HG02981 (cell line): ENCODE measurements at regions not wholly inside any gene's neighbourhood (a gene's known extent, or its start where the extent isn't known, plus 50 kb on each side); places are given as distances from the start of the nearest gene placed in this dataset.
"Not testable (repeated sequence)": the region's sequence is repeated elsewhere in the genome, so short reads cannot be mapped to it uniquely, and the experiment has no call there.

ENCODE experiments used
- ATAC-seq: cut with Tn5 transposase; IDR thresholded peaks from one replicate; pipeline ENCODE4 v1.9.1; 2021; ENCODE audit warnings: mild to moderate bottlenecking, moderate library complexity; ENCODE audit not compliant: unreplicated experiment

GRCh38 chr13:90899416-90899815, 448.1 kb upstream of the MIR17HG start:
- ATAC-seq: no peak

DNA sequence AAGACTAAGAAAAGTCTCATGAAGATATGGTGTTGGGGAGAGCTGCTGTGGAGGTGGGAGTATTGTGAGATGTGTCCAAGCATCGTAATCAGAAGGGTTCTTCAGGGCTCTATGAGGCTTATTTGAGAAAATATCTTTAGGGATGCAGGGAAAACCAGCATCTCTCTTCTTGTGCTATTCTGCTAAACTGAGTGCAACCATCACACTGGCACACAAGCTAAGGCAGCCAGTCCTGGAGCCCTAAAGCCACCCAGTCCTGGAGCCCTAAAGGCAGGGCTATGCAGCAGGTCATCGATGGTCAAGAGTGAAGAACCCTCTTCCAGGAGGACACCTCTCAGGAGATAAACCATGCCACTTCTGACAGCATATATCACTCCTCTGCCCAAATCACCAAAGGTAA, 445.2 kb upstream of the MIR17HG start:
- ATAC-seq: no peak

DNA sequence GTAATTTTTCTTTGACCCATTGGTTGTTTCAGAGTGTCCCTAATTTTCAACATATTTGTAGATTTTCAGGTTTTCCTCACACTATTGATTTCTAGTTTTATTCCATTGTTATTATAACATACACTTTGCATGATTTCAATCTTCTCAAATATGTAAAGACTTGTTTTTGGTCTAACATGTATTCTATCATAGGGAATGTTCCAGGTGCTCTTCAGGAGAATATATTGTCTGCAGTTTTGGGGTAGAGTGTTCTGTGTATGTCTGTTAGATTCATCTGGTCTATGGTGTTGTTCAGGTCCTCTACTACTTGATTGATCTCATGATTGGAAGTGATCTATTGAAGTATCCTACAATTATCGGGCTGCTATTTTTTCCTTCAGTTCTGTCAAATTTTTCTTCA, 440.9 kb upstream of the MIR17HG start:
- no peak for ATAC-seq

GRCh38 chr13:90908792-90909191, 438.7 kb upstream of the MIR17HG start:
- ATAC-seq: no peak

DNA sequence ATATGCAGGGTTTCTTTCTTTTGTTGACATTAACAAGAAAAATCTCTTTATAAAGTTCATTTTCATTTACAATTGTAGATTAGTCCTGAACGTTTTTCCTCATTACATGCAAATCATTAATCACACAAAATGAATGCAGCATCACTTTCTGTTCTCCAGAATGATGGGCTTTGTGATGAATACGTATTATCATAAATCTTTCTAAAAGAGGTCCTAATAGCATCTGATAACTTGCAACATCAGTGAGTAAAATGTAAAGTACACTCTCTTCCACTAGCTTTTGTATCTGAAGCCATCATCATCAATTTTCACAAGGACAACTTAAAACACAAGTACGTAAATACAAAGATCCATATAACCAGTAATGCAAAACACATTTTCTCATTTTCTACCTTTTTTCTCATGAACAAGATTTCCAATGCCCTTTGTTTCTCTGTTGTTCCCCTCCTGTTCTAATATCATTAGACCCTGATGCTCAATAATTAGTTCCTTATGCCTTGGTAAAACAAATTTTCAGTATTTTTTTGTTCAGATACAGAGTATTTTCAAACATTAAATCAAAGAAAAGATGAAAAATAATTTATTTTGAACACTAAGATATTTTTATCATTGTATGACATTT, 437.4 kb upstream of the MIR17HG start:
- no peak for ATAC-seq

DNA sequence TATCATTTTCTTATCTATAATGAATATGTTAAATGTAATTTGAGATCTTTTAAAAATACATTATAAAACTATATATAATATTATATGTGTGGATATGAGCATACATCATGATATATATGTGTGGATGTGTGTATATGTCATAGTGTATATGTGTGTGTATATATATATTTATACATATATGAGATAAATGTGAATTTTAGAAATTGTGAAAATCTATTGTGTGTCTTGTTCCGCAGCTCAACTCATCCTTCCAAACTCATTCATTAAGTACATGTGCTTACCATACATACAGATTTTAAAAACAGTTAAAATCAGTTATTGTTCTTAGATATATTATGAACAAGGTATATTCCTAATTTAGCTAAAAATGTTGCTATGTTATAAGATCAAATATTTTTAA, 435.2 kb upstream of the MIR17HG start:
- ATAC-seq: no peak

GRCh38 chr13:90918536-90918935, 429.0 kb upstream of the MIR17HG start:
- ATAC-seq: no peak

DNA sequence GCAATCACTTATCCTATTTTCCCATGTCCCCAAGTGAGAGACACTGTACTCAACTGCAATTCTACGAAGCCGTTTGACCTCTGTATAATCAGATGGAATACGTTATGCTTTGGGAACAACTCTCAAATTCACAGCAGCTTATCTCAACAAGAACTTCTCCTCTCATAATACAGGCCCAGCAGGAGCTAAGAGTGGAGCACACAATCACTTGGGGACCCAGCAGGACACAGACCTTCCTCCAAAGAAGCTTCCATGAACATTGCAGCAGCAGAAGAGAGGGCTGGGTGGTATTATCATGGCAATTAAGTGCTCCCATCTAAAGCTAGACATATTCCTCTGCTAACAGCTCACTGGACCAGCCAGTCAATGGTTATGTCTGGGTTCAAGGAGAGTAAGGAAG, 428.3 kb upstream of the MIR17HG start:
- no peak for ATAC-seq

- ATAC-seq: no peak
These were observed 421.0 kb upstream of the MIR17HG start for GRCh38 chr13:90926459-90926858.

GRCh38 chr13:90928109-90928508, 419.4 kb upstream of the MIR17HG start:
- ATAC-seq: no peak

DNA sequence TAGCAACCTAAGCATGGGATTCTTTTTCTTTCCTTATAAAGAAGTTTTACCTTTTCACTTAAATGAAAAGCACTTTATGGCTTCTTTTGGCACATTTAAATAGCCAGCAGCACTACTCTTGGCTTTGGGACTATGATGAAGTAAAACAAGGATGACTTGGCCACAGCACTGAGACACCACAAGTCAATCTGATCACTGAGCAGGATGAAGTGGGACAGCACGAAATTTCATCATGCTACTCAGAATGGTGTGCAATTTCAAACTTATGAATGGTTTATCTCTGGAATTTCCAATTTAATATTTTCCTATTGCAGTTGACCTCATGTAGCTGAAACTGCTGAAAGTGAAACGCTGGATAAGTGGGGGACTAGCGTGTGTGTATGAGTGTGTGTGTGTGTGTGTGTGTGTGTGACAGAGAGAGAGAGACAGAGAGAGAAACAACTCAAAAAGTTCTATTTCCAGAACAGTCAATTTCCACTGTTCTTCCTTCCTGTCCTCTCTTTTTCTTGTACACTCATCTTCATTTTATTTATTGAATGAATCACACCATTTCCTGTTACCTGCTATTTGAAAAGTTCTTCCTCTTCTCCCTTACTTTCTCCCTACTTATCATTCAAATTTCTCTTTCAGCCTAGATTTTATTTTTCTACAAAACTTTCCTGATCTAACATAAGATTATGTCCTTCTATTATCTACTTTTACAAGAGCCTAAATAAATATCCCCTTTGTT, 414.2 kb upstream of the MIR17HG start:
- ATAC-seq: no peak

GRCh38 chr13:90934741-90935140, 412.7 kb upstream of the MIR17HG start:
- ATAC-seq: no peak

DNA sequence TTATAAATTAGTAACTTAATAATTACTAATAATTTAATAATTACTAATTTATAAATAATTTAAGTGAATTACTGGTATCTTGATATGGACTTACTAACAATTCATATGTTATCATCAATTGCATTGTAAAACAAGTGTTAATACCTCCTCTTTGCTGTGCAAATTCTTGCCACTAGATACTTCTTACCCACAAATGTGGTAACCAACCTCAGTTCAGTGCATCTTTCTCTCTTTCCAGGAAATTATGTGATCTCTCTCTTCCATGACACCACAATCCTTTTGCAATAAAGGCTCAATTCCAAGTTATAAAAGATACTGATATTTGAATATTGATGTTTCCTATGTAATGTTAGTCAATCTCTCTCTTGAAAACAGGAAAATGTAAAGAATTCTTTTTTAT, 408.6 kb upstream of the MIR17HG start:
- ATAC-seq: no peak

GRCh38 chr13:90943946-90944345, 403.5 kb upstream of the MIR17HG start:
- ATAC-seq: no peak

DNA sequence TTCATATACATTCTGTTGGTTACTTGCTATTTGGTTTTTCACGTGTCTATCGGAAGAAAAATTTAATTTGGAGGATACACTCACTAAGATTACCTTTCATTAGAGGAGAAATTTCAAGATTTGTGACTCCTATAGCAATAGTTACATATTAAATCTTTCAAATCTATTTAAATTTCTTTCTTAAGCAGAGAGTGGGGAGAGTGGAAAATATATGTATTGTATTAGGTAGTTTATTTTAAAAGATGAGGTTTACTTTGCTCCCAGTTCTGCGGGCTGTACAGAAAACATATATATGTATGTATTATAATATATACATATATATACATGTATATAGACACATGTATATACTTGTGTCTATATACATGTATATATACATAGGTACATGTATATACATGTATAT, 402.3 kb upstream of the MIR17HG start:
- not testable (repeated sequence) for ATAC-seq

GRCh38 chr13:90946125-90946524, 401.4 kb upstream of the MIR17HG start:
- ATAC-seq: not testable (repeated sequence)

- no peak for ATAC-seq
These were observed 399.5 kb upstream of the MIR17HG start for GRCh38 chr13:90947976-90948375.

DNA sequence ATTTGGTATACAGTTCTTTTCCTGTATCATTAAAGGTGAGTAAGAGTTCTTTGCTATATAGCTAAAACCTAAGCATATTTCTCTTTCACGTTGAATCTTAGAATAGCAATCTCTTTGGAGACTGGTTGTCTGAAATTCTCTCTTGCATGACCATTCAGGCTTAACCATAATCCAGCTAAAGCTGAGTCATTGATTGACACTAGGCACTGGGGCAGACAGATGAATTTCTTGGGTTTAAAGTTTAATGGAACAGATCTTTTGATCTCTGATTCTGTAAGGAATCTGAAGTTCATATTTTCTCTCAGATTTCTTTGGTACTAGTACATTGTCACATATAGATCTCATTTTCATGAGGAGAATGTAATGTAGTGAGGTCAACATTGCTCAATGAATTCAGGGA, 397.3 kb upstream of the MIR17HG start:
- no peak for ATAC-seq

- no peak for ATAC-seq
These were observed 395.8 kb upstream of the MIR17HG start for GRCh38 chr13:90951663-90952062.

GRCh38 chr13:90952326-90952725, 395.2 kb upstream of the MIR17HG start:
- no peak for ATAC-seq

- ATAC-seq: no peak
These were observed 392.8 kb upstream of the MIR17HG start for GRCh38 chr13:90954605-90955195.

- ATAC-seq: no peak
These were observed 391.5 kb upstream of the MIR17HG start for GRCh38 chr13:90956031-90956430.
